ENCODE measurements at regions not wholly inside any gene's neighbourhood (a gene's known extent, or its start where the extent isn't known, plus 50 kb on each side); places are given as distances from the start of the nearest gene placed in this dataset.

DNA sequence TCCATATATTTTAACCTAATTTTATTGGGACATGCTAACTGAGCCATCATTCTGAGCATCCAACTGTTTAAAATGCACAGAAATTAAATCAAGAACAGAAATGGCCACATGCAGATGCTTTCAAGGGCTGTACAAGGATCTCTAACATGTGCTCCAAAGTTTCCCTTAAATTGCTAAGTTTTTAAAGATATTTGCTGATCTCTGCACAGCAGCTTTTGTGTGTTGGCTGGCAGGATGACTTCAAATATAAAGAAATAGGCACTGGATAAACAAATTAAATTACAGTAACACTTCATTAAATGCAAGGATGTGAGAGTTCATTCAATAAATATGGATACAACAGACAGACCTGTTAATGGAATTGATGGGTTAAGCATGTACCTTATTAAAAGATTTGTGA lies 148.0 kb upstream of the MEOX2 start:
- TF ChIP-seq, protein P1, sequence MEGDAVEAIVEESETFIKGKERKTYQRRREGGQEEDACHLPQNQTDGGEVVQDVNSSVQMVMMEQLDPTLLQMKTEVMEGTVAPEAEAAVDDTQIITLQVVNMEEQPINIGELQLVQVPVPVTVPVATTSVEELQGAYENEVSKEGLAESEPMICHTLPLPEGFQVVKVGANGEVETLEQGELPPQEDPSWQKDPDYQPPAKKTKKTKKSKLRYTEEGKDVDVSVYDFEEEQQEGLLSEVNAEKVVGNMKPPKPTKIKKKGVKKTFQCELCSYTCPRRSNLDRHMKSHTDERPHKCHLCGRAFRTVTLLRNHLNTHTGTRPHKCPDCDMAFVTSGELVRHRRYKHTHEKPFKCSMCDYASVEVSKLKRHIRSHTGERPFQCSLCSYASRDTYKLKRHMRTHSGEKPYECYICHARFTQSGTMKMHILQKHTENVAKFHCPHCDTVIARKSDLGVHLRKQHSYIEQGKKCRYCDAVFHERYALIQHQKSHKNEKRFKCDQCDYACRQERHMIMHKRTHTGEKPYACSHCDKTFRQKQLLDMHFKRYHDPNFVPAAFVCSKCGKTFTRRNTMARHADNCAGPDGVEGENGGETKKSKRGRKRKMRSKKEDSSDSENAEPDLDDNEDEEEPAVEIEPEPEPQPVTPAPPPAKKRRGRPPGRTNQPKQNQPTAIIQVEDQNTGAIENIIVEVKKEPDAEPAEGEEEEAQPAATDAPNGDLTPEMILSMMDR (IDR thresholded peaks at IDR 0.05; ENCODE audit: borderline replicate concordance, extremely low read depth, low read length, poor library complexity, severe bottlenecking), result no peak
- TF ChIP-seq EZH2 (IDR thresholded peaks at IDR 0.05; ENCODE audit: borderline replicate concordance, low read depth, low read length, severe bottlenecking), result no peak
